Aorta (tissue), 5 donors: ENCODE measurements at regions not wholly inside any gene's neighbourhood (a gene's known extent, or its start where the extent isn't known, plus 50 kb on each side); places are given as distances from the start of the nearest gene placed in this dataset.
"Not testable (repeated sequence)": the region's sequence is repeated elsewhere in the genome, so short reads cannot be mapped to it uniquely, and the experiment has no call there.

ENCODE experiments used
- ATAC-seq: fragments of 200-7000 bp; cut with Tn5 transposase; one replicate; pipeline ENCODE4 v1.9.1; 2022; ENCODE audit warnings: moderate library complexity; ENCODE audit not compliant: low FRiP score
- DNase-seq, 2 donors: peaks; one replicate each; pipeline ENCODE4 v3.0.0-alpha.2; 2020
- H3K27ac ChIP-seq, 2 donors: one replicate each; pipeline ENCODE4 v1.5.1; 2013; ENCODE audit warnings: low read length in 2 of 2, mild to moderate bottlenecking in 2 of 2, moderate library complexity in 2 of 2, control low read depth in 1 of 2, inconsistent platforms in 1 of 2, low read depth in 1 of 2
- H3K27me3 ChIP-seq, 2 donors: one replicate each; pipeline ENCODE4 v1.6.1; 2013; ENCODE audit warnings: control low read depth in 1 of 2, low read length in 1 of 2, mild to moderate bottlenecking in 1 of 2, moderate library complexity in 1 of 2; ENCODE audit not compliant: insufficient read depth in 2 of 2, control insufficient read depth in 1 of 2
- H3K36me3 ChIP-seq, 2 donors: one replicate each; pipeline ENCODE4 v1.6.1; 2013; ENCODE audit warnings: control low read depth in 1 of 2, low read length in 1 of 2, mild to moderate bottlenecking in 1 of 2; ENCODE audit not compliant: insufficient read depth in 2 of 2, control insufficient read depth in 1 of 2
- H3K4me1 ChIP-seq, 2 donors: one replicate each; pipeline ENCODE4 v1.6.1; 2013; ENCODE audit warnings: low read length in 2 of 2, control low read depth in 1 of 2, mild to moderate bottlenecking in 1 of 2, moderate library complexity in 1 of 2; ENCODE audit not compliant: insufficient read depth in 2 of 2, control insufficient read depth in 1 of 2
- H3K4me3 ChIP-seq, 2 donors: one replicate each; pipeline ENCODE4 v1.5.1; 2013; ENCODE audit warnings: low read length in 2 of 2, control low read depth in 1 of 2, mild to moderate bottlenecking in 1 of 2
- H3K9me3 ChIP-seq: one replicate; pipeline ENCODE4 v1.6.1; 2013; ENCODE audit warnings: mild to moderate bottlenecking, low read length; ENCODE audit not compliant: control insufficient read depth
- WGBS, 2 donors: extraction: QIAGEN DNeasy Blood & Tissue Kit; methylation state at CpG; one replicate each; pipeline ENCODE4 v1.1.7; 2013; 5-methylcytosine and 5-hydroxymethylcytosine counted together
- intact Hi-C, 2 donors: fragments of 100-400 bp; cut with DNase I; formaldehyde crosslinking; loops; one replicate each; pipeline versions ENCODE4 v1.14.2 to v1.15.0; 2022
- donor health status: healthy with polysubstance abuse.
- donor health status: Bipolar disorder and iron deficiency.
- donor health status: DM: no; HTN: no; CAD: no.
- donor health status: DM: no; HTN: no; CAD: no.
- donor health status: DM: yes; HTN: yes; CAD: no.

GRCh38 chr2:7094231-7094741 lies 177.1 kb downstream of the RNF144A start:
- intact Hi-C loops: loop anchor here in 1 of 2 donors (10.0 kb wide), 1 partner anchor 1591 kb away; the partner anchor contains the start of gene ID2
- H3K4me1 ChIP-seq: no peaks in the 10 kb centered on the region
- no peak for ATAC-seq
- H3K4me3 ChIP-seq: no peak overlapping the region
- H3K36me3 ChIP-seq: no peaks in the 10 kb centered on the region
- H3K27ac ChIP-seq: no peak overlapping the region
- no peak for DNase-seq
- H3K9me3 ChIP-seq: no peaks in the 10 kb centered on the region
- WGBS, 2 donors: 41 to 43% methylated on average over 12 of the region's 12 CpGs
- no peaks in the 10 kb centered on the region for H3K27me3 ChIP-seq

GRCh38 chr2:7096726-7097352 lies 179.6 kb downstream of the RNF144A start:
- Histone ChIP-seq H3K27me3 (no peaks in the 10 kb centered on the region), H3K4me3 (no peak overlapping the region), H3K9me3 (no peaks in the 10 kb centered on the region), H3K27ac (no peak overlapping the region), H3K4me1 (no peaks in the 10 kb centered on the region), H3K36me3 (no peaks in the 10 kb centered on the region)
- no peak for DNase-seq
- intact Hi-C loops: loop anchor here in 1 of 2 donors (5.0 to 10.0 kb wide), 2 partner anchors 60 to 1588 kb away; partner anchors contain the start of gene ID2
- peak; percentile 57 for ATAC-seq
- WGBS, 2 donors: 83 to 84% methylated on average over 20 of the region's 20 CpGs

- Histone ChIP-seq H3K36me3 (no peaks in the 10 kb centered on the region), H3K9me3 (no peaks in the 10 kb centered on the region), H3K4me1 (no peaks in the 10 kb centered on the region), H3K27me3 (no peaks in the 10 kb centered on the region), H3K27ac (no peak overlapping the region), H3K4me3 (no peak overlapping the region)
- DNase-seq (peak; percentile 80 to 93), ATAC-seq (peak; percentile 91)
- 2% methylated on average over 18 of the region's 18 CpGs for WGBS, 2 donors
- intact Hi-C loops: loop anchor here in 1 of 2 donors (5.0 to 10.0 kb wide), 2 partner anchors 60 to 1587 kb away; partner anchors contain the start of gene ID2
Observed at GRCh38 chr2:7097353-7097895, 180.2 kb downstream of the RNF144A start.

- no peak overlapping the region for H3K27ac ChIP-seq
- ATAC-seq (no peak), DNase-seq (no peak)
- no peaks in the 10 kb centered on the region for H3K4me1 ChIP-seq
- H3K9me3 ChIP-seq: no peaks in the 10 kb centered on the region
- H3K4me3 ChIP-seq: no peak overlapping the region
- no peaks in the 10 kb centered on the region for H3K27me3 ChIP-seq
- H3K36me3 ChIP-seq: no peaks in the 10 kb centered on the region
- intact Hi-C loops: loop anchor here in 1 of 2 donors (5.0 to 10.0 kb wide), 2 partner anchors 62 to 1586 kb away; partner anchors contain the start of gene ID2
- WGBS, 2 donors: 82 to 83% methylated on average over 4 of the region's 4 CpGs
Observed at GRCh38 chr2:7098816-7099215, 181.6 kb downstream of the RNF144A start.

- intact Hi-C loops: loop anchor here in 1 of 2 donors (5.0 to 10.0 kb wide), 2 partner anchors 62 to 1585 kb away; partner anchors contain the start of gene ID2
- H3K4me1 ChIP-seq, H3K36me3 ChIP-seq, ATAC-seq, H3K4me3 ChIP-seq, H3K9me3 ChIP-seq, H3K27me3 ChIP-seq, DNase-seq, H3K27ac ChIP-seq: not testable (repeated sequence)
- WGBS, 2 donors: 86 to 89% methylated on average over 4 of the region's 4 CpGs
Observed at GRCh38 chr2:7099687-7100086, 182.5 kb downstream of the RNF144A start.

- Histone ChIP-seq H3K36me3 (no peaks in the 10 kb centered on the region), H3K4me1 (no peaks in the 10 kb centered on the region), H3K27ac (no peak overlapping the region), H3K4me3 (no peak overlapping the region), H3K27me3 (no peaks in the 10 kb centered on the region), H3K9me3 (no peaks in the 10 kb centered on the region)
- no peak for ATAC-seq
- no peak for DNase-seq
- WGBS, 2 donors: 95 to 96% methylated on average over 4 of the region's 4 CpGs
- intact Hi-C loops: no loop called here
Observed at GRCh38 chr2:7102826-7103225, 185.6 kb downstream of the RNF144A start.

- H3K4me3 ChIP-seq: no peak overlapping the region
- no peak overlapping the region for H3K27ac ChIP-seq
- DNase-seq: no peak
- no peak for ATAC-seq
- intact Hi-C loops: no loop called here
- WGBS, 2 donors: 88% methylated on average over 13 of the region's 13 CpGs
- H3K9me3 ChIP-seq: no peaks in the 10 kb centered on the region
- no peaks in the 10 kb centered on the region for H3K4me1 ChIP-seq
- no peaks in the 10 kb centered on the region for H3K27me3 ChIP-seq
- no peaks in the 10 kb centered on the region for H3K36me3 ChIP-seq
Observed at GRCh38 chr2:7108792-7109532, 191.8 kb downstream of the RNF144A start.

- Histone ChIP-seq H3K36me3 (no peaks in the 10 kb centered on the region), H3K4me1 (no peaks in the 10 kb centered on the region), H3K27ac (no peak overlapping the region), H3K4me3 (no peak overlapping the region), H3K9me3 (no peaks in the 10 kb centered on the region), H3K27me3 (no peaks in the 10 kb centered on the region)
- ATAC-seq: no peak
- no peak for DNase-seq
- intact Hi-C loops: no loop called here
- WGBS, 2 donors: 86 to 92% methylated on average over 6 of the region's 6 CpGs
Observed at GRCh38 chr2:7109533-7109885, 192.3 kb downstream of the RNF144A start.
